HL-60 (cell line): ENCODE measurements at regions not wholly inside any gene's neighbourhood (a gene's known extent, or its start where the extent isn't known, plus 50 kb on each side); places are given as distances from the start of the nearest gene placed in this dataset.

ENCODE experiments used
- CTCF ChIP-seq: IDR thresholded peaks from one replicate; pipeline ENCODE4 v1.5.1; 2011; ENCODE audit warnings: low read length, control low read depth, inconsistent platforms; ENCODE audit not compliant: insufficient read depth
- GABPA ChIP-seq: IDR thresholded peaks from 2 replicates; pipeline ENCODE4 v1.6.1; 2012; ENCODE audit warnings: low read depth
- POLR2AphosphoS5 ChIP-seq: IDR thresholded peaks from 2 replicates; pipeline ENCODE4 v1.6.1; 2012; ENCODE audit warnings: low read depth
- REST ChIP-seq: IDR thresholded peaks from 2 replicates; pipeline ENCODE4 v1.6.1; 2012; ENCODE audit warnings: low read depth; ENCODE audit not compliant: insufficient replicate concordance
- SPI1 ChIP-seq: IDR thresholded peaks from 2 replicates; pipeline ENCODE4 v1.6.1; 2012; ENCODE audit warnings: low read depth, mild to moderate bottlenecking, borderline replicate concordance

DNA sequence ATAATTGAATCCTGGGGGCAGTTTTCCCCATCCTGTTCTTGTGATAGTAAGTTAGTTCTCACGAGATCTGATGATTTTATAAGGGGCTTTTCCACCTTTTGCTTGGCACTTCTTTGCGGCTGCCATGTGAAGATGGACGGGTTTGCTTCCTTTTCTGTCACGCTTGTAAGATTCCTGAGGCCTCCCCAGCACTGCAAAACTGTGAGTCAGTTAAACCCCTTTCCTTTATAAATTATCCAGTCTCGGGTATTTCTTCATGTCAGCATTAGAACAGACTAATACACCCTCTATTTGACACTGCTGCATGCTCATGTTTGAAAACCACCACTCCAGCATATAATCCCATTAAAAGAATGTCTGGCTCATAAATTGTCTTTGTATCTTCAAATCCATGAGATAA is 264.4 kb upstream of the ITM2A start:
- TF ChIP-seq REST (no peak), CTCF (no peak), POLR2AphosphoS5 (no peak), SPI1 (no peak), GABPA (no peak)
